SK-N-SH (cell line): ENCODE measurements at regions not wholly inside any gene's neighbourhood (a gene's known extent, or its start where the extent isn't known, plus 50 kb on each side); places are given as distances from the start of the nearest gene placed in this dataset.
A peak's percentile ranks its signal among the peaks of the same experiment; 100 is the strongest.

Experiments used
- CTCF ChIA-PET: fragments of 300-600, 350-600 bp; formaldehyde crosslinking; extraction: SDS; loops from one replicate; lab custom pipeline; 2021; lab: Yijun Ruan, JAX
- POLR2A ChIA-PET: fragments of 350-600 bp; sonication (Branson Sonifier 250); formaldehyde crosslinking; extraction: SDS; loops from one replicate; lab custom pipeline; 2020; ENCODE audit warnings: antibody characterized with exemption, inconsistent platforms; lab: Yijun Ruan, JAX
- DNase-seq: peaks from one replicate; pipeline ENCODE4 v3.0.0; 2012
- H2AFZ ChIP-seq: fragments of 200-600 bp; sonication (generic); 2 replicates; pipeline ENCODE4 v1.8.1; 2016; ENCODE audit warnings: antibody characterized with exemption, mild to moderate bottlenecking, low read depth
- H3F3A ChIP-seq: fragments of 200-600 bp; sonication (generic); replicated peaks from 2 replicates; pipeline ENCODE3; 2016; ENCODE audit warnings: antibody characterized with exemption, mild to moderate bottlenecking; ENCODE audit not compliant: insufficient read depth
- H3K27ac ChIP-seq, 2 experiments: fragments of 200-500 bp in 1 of 2; fragments of 200-600 bp in 1 of 2; sonication (Bioruptor generic) in 1 of 2; sonication (generic), shearing (Covaris generic) in 1 of 2; 2 replicates each; pipeline versions ENCODE4 v1.5.1 to v1.6.1; 2014 to 2016; ENCODE audit warnings: low read depth in 2 of 2, inconsistent platforms in 1 of 2, low read length in 1 of 2, mild to moderate bottlenecking in 1 of 2, mixed read lengths in 1 of 2
- H3K27me3 ChIP-seq: fragments of 200-600 bp; sonication (generic), shearing (Covaris generic); 2 replicates; pipeline ENCODE4 v1.6.1; 2016; ENCODE audit warnings: mixed run types; ENCODE audit not compliant: insufficient read depth
- H3K36me3 ChIP-seq, 2 experiments: fragments of 200-500 bp in 1 of 2; fragments of 200-600 bp in 1 of 2; sonication (Bioruptor generic) in 1 of 2; sonication (generic) in 1 of 2; replicated peaks in 1 of 2; 2 replicates each; pipeline versions ENCODE3 to v1.5.1; 2014 to 2016; ENCODE audit warnings: low read length in 1 of 2, mild to moderate bottlenecking in 1 of 2; ENCODE audit not compliant: insufficient read depth in 2 of 2, control insufficient read depth in 1 of 2
- H3K4me1 ChIP-seq, 2 experiments: fragments of 200-500 bp in 1 of 2; fragments of 200-600 bp in 1 of 2; sonication (Bioruptor generic) in 1 of 2; sonication (generic), shearing (Covaris generic) in 1 of 2; 2 replicates each; pipeline versions ENCODE4 v1.5.1 to v1.6.1; 2014 to 2016; ENCODE audit warnings: low read depth in 1 of 2, low read length in 1 of 2, mixed run types in 1 of 2; ENCODE audit not compliant: insufficient read depth in 2 of 2, control insufficient read depth in 1 of 2
- H3K4me2 ChIP-seq: fragments of 200-600 bp; sonication (generic), shearing (Covaris generic); 2 replicates; pipeline ENCODE4 v1.6.1; 2017; ENCODE audit warnings: mixed run types
- H3K4me3 ChIP-seq, 2 experiments: fragments of 200-500 bp in 1 of 2; fragments of 200-600 bp in 1 of 2; sonication (Bioruptor generic) in 1 of 2; sonication (generic), shearing (Covaris generic) in 1 of 2; 2 replicates each; pipeline versions ENCODE4 v1.5.1 to v1.8.1; 2014 to 2016; ENCODE audit warnings: low read depth in 2 of 2, inconsistent platforms in 1 of 2, low read length in 1 of 2, mild to moderate bottlenecking in 1 of 2, mixed read lengths in 1 of 2, moderate library complexity in 1 of 2
- H3K79me2 ChIP-seq: fragments of 200-600 bp; sonication (generic); 2 replicates; pipeline ENCODE4 v1.8.1; 2017; ENCODE audit warnings: mild to moderate bottlenecking; ENCODE audit not compliant: insufficient read depth
- H3K9ac ChIP-seq: fragments of 200-600 bp; sonication (generic); 2 replicates; pipeline ENCODE4 v1.6.1; 2017; ENCODE audit warnings: mixed run types
- H3K9me2 ChIP-seq: fragments of 200-600 bp; sonication (generic); 2 replicates; pipeline ENCODE4 v1.6.1; 2017; ENCODE audit warnings: mixed run types
- H3K9me3 ChIP-seq: fragments of 200-600 bp; sonication (generic); 2 replicates; pipeline ENCODE4 v1.6.1; 2017; ENCODE audit warnings: mixed run types, mild to moderate bottlenecking, moderate library complexity
- H4K20me1 ChIP-seq: fragments of 200-600 bp; sonication (generic); 2 replicates; pipeline ENCODE4 v1.6.1; 2017; ENCODE audit warnings: mild to moderate bottlenecking, mixed run types; ENCODE audit not compliant: insufficient read depth
- ELF1 ChIP-seq: IDR thresholded peaks from 2 replicates; pipeline ENCODE4 v1.4.0; 2012
- POLR2AphosphoS5 ChIP-seq: IDR thresholded peaks from 2 replicates; pipeline ENCODE4 v1.6.1; 2012; ENCODE audit warnings: low read depth, low read length
- RFX5 ChIP-seq: IDR thresholded peaks from 2 replicates; pipeline ENCODE4 v1.6.1; 2012; ENCODE audit warnings: mild to moderate bottlenecking, improper control_type of control experiment, low read length
- RXRA ChIP-seq: IDR thresholded peaks from 2 replicates; pipeline ENCODE4 v1.4.0; 2012; ENCODE audit warnings: low read depth, mild to moderate bottlenecking, borderline replicate concordance
- SIN3A ChIP-seq: IDR thresholded peaks from 2 replicates; pipeline ENCODE4 v1.6.1; 2012; ENCODE audit warnings: low read depth, mild to moderate bottlenecking, low read length, moderate library complexity, borderline replicate concordance
- SMC3 ChIP-seq: IDR thresholded peaks from 2 replicates; pipeline ENCODE4 v1.6.1; 2012; ENCODE audit warnings: low read depth, low read length, improper control_type of control experiment
- TCF12 ChIP-seq: IDR thresholded peaks from 2 replicates; pipeline ENCODE4 v1.4.0; 2012
- USF2 ChIP-seq: fragments of 150-350 bp; IDR thresholded peaks from 2 replicates; pipeline ENCODE4 v1.6.1; 2017; ENCODE audit warnings: antibody characterized with exemption, low read length, low read depth, borderline replicate concordance
- ZBTB33 ChIP-seq: IDR thresholded peaks from 2 replicates; pipeline ENCODE4 v1.4.0; 2012; ENCODE audit warnings: low read depth, borderline replicate concordance
- WGBS: methylation state at CpG from one replicate; pipeline ENCODE4 v1.1.6; 2017; ENCODE audit warnings: low lambda C conversion rate; 5-methylcytosine and 5-hydroxymethylcytosine counted together

- no peak for TF ChIP-seq USF2
These were observed 60.3 kb upstream of the PDE10A start (continued) for GRCh38 chr6:165723326-165723725.

GRCh38 chr6:165722022-165722421 is 59.0 kb upstream of the PDE10A start:
- Histone ChIP-seq H3K27ac (no peak overlapping the region), H3K9ac (no peak overlapping the region), H2AFZ (no peak overlapping the region), H3K9me2 (no peaks in the 10 kb centered on the region), H3K9me3 (no peaks in the 10 kb centered on the region), H3K79me2 (no peaks in the 10 kb centered on the region), H3K36me3 (no peaks in the 10 kb centered on the region), H4K20me1 (no peaks in the 10 kb centered on the region), H3K4me3 (no peak overlapping the region), H3K4me1 (peaks cover 0 to 2% of the 10 kb centered on the region in 2 experiments; a peak in 1 of 4 replicates), H3K4me2 (no peak overlapping the region), H3K27me3 (no peaks in the 10 kb centered on the region), H3F3A (no peaks in the 10 kb centered on the region)
- DNase-seq, result no peak
- 41% methylated on average over 4 of the region's 4 CpGs for WGBS
- ChIA-PET CTCF (interaction anchor here (1.6 kb wide), 1 partner anchor 10 kb away, joined by 3 read pairs; no protein-coding TSS in a partner anchor), POLR2A (no interaction called here)
- TF ChIP-seq ZBTB33, result no peak
- TF ChIP-seq RFX5, result no peak
- no peak for TF ChIP-seq RXRA
- no peak for TF ChIP-seq ELF1

GRCh38 chr6:165721356-165721755 is 58.3 kb upstream of the PDE10A start:
- no peaks in the 10 kb centered on the region for H4K20me1 ChIP-seq
- H2AFZ ChIP-seq, result no peak overlapping the region
- peak; percentile 62 for DNase-seq
- H3K36me3 ChIP-seq, result no peaks in the 10 kb centered on the region
- TF ChIP-seq POLR2AphosphoS5 (0 out of 2 replicates have a peak, but pooled peaks have one; percentile 16), SIN3A (no peak), SMC3 (no peak), TCF12 (peak; percentile 82)
- H3K9ac ChIP-seq, result no peak overlapping the region
- no peak overlapping the region for H3K4me2 ChIP-seq
- no peaks in the 10 kb centered on the region for H3K27me3 ChIP-seq
- ChIA-PET POLR2A (no interaction called here), CTCF (interaction anchor here (1.6 kb wide), 1 partner anchor 11 kb away, joined by 3 read pairs; no protein-coding TSS in a partner anchor)
- H3K4me1 ChIP-seq, result peaks cover 0 to 2% of the 10 kb centered on the region in 2 experiments; a peak in 1 of 4 replicates
- no peaks in the 10 kb centered on the region for H3F3A ChIP-seq
- no peak overlapping the region for H3K27ac ChIP-seq
- 9% methylated on average over 3 of the region's 3 CpGs for WGBS
- no peak overlapping the region for H3K4me3 ChIP-seq
- H3K9me3 ChIP-seq, result no peaks in the 10 kb centered on the region
- no peaks in the 10 kb centered on the region for H3K9me2 ChIP-seq
- no peaks in the 10 kb centered on the region for H3K79me2 ChIP-seq
